RKO (cell line): ENCODE measurements at regions not wholly inside any gene's neighbourhood (a gene's known extent, or its start where the extent isn't known, plus 50 kb on each side); places are given as distances from the start of the nearest gene placed in this dataset.

ENCODE experiments used
- DNase-seq: peaks from one replicate; pipeline ENCODE4 v3.0.0-alpha.2; 2016; ENCODE audit warnings: low spot score

GRCh38 chr3:113138839-113139743 lies 72.3 kb upstream of the BOC start:
- no peak for DNase-seq

GRCh38 chr3:113140876-113141275 lies 70.5 kb upstream of the BOC start:
- DNase-seq = no peak

DNA sequence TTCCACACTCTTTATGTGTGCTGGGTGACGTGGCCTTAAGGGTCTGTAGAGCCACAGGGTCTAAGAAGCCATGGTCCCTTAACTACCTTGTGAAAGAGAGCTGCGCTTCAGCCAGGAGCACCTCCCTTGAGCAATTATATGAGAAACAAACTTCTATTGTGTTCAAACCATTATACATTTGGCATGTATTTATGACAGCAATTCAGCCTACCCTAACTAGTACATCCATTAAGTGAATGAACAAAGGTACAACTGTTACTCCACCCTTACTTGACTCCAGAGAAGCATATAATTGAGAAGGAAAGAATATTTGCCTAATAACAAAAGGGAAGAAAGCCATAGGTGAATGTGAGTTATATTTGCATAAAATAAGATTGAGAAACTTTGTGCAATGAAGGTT lies 69.8 kb upstream of the BOC start:
- no peak for DNase-seq

GRCh38 chr3:113142476-113142875 lies 68.9 kb upstream of the BOC start:
- DNase-seq = no peak

GRCh38 chr3:113143353-113143752 lies 68.0 kb upstream of the BOC start:
- DNase-seq = no peak

GRCh38 chr3:113147681-113148261 lies 63.6 kb upstream of the BOC start:
- DNase-seq = no peak

DNA sequence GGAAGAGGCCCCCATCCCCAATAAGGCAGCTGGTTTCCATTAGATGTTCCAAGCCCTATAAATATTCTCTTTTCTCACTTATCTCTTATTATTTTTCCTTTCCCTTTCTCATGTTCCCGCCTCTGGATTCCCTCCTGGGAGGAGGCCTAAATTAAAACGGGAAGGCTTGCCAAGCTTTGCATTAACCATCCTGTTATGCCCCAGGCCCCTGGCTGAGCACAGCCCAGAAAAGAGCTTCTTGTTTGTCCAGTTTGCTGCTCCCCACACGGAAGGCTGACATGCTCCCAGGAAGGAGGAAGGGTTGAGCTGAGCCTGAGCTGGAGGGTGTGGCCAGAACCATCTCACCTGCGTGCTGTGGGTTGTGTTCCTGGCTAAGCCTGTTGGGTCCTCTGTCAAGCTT lies 63.1 kb upstream of the BOC start:
- no peak for DNase-seq

DNA sequence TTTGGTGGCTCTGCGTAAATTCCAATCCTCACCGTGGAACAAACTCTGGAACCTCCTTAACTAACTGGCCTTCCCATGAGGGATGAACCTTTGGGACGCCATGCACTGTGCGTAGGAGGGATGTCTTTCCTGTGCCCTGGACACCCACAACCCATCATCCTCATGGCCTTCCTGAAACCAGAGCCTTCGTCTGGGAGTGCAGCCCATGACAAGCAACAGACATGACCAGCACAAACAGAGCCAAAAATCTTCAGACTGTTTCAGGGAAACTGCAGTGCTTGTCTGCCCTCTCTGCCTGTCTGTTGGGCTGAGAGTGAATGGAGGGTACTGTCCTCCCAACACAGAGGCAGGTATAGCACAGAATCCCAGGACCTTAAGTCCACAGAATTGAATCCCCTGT lies 61.1 kb upstream of the BOC start:
- no peak for DNase-seq

- DNase-seq = no peak
These were observed 59.8 kb upstream of the BOC start for GRCh38 chr3:113151461-113152031.

GRCh38 chr3:113152849-113153248 lies 58.5 kb upstream of the BOC start:
- DNase-seq = no peak

DNA sequence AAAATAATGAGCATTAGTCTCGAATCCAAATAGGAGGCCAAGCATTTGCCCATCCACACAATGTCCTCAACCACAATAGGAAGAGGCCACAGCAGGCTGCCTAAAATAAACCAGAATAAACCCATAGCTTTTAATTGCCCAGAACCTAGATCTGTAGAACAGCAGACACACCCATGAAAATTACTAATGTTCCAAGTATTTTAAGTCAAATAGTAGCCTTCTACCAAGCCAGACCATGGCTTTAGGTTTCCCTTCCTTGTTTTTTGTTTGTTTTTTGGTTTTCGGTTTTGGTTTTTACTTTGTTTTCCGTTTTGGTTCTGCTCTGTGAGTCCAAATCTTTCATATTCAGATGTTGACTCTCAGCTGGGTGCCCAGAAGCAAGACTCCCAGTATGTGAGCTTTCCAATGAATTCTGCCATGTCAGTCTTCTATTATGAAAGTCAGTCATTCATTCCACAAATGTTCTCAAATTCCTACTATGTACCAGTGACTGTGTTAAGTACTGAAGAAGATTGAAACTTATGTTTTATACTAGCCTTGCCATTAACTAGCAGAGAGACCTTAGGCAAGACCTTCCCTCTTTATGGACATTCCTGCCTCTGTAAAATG lies 57.8 kb upstream of the BOC start:
- DNase-seq = no peak

- no peak for DNase-seq
These were observed 54.5 kb upstream of the BOC start for GRCh38 chr3:113156816-113157333.

DNA sequence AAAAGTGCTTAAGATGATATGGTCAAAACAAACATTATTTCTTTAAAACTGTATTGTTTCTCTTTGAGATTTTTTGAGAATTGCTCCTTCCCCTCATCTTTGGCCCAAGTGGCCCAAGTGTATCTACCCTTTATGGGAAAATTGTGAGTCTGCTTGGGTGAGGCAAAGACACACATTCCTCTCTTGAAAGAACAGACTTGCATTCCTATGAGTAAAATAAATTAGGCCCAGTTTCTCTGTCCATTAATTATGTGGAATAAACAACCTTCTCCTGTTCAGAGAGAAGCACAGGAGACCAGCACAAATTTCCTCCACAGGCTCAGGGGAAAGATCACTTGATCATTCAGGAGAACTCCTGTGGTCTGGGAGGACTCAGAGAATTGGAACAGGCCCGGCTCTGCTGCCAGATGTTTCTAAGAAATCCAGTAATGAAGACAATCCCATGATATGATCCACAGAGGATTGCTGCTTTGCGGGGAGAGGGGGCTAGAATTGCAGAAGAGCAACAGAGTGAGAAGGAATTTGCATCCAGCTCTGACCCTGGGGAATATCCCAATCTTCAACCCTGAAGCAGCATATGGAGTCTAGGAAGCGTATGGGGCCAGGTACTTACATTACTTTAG lies 53.8 kb upstream of the BOC start:
- DNase-seq = no peak

DNA sequence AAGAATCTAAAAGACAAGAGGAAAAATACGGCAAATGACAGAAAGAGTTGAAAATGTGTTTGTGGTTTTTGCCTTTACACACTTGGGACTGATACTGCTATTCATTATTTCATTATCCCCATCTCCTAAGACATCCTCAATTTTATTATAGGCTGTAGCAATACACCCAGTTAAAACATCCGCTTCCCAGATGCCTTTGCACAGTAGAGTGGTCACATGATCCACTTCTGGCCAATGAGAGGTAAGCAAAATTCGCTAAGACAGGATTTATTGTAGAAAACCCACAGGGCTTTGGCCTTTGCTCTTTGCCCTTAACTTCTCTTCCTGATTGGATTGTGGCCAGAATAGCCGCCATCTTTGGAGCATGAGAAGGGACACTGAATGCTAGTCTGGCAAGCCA lies 53.2 kb upstream of the BOC start:
- no peak for DNase-seq
